GM21717 (cell line): ENCODE measurements at regions not wholly inside any gene's neighbourhood (a gene's known extent, or its start where the extent isn't known, plus 50 kb on each side); places are given as distances from the start of the nearest gene placed in this dataset.
"Not testable (repeated sequence)": the region's sequence is repeated elsewhere in the genome, so short reads cannot be mapped to it uniquely, and the experiment has no call there.

Experiments
- ATAC-seq: cut with Tn5 transposase; IDR thresholded peaks from one replicate; pipeline ENCODE4 v1.9.1; 2021; ENCODE audit warnings: mild to moderate bottlenecking, moderate library complexity; ENCODE audit not compliant: unreplicated experiment

GRCh38 chr4:159030297-159030696 is 72.6 kb upstream of the RAPGEF2 start:
- ATAC-seq: not testable (repeated sequence)

GRCh38 chr4:159035570-159035969 is 67.3 kb upstream of the RAPGEF2 start:
- peak; percentile 66 for ATAC-seq

- ATAC-seq: no peak
Measured at GRCh38 chr4:159038536-159038935, 64.3 kb upstream of the RAPGEF2 start.

- no peak for ATAC-seq
Measured at GRCh38 chr4:159041054-159042034, 61.5 kb upstream of the RAPGEF2 start.

- no peak for ATAC-seq
Measured at GRCh38 chr4:159042097-159042605, 60.7 kb upstream of the RAPGEF2 start.

GRCh38 chr4:159042868-159043267 is 60.0 kb upstream of the RAPGEF2 start:
- ATAC-seq: no peak

- ATAC-seq: no peak
Measured at GRCh38 chr4:159043861-159044260, 59.0 kb upstream of the RAPGEF2 start.

GRCh38 chr4:159045321-159045720 is 57.6 kb upstream of the RAPGEF2 start:
- ATAC-seq: no peak

- ATAC-seq: no peak
Measured at GRCh38 chr4:159046683-159047082, 56.2 kb upstream of the RAPGEF2 start.

- no peak for ATAC-seq
Measured at GRCh38 chr4:159047478-159048165, 55.3 kb upstream of the RAPGEF2 start.

GRCh38 chr4:159048166-159048886 is 54.6 kb upstream of the RAPGEF2 start:
- ATAC-seq: no peak

- ATAC-seq: no peak
Measured at GRCh38 chr4:159049780-159050375, 53.0 kb upstream of the RAPGEF2 start.

- ATAC-seq: peak; percentile 88
Measured at GRCh38 chr4:159051245-159052071, 51.4 kb upstream of the RAPGEF2 start.

GRCh38 chr4:159052315-159052714 is 50.6 kb upstream of the RAPGEF2 start:
- ATAC-seq: peak; percentile 38
